Ramos (cell line): ENCODE measurements at regions not wholly inside any gene's neighbourhood (a gene's known extent, or its start where the extent isn't known, plus 50 kb on each side); places are given as distances from the start of the nearest gene placed in this dataset.

Experiments
- in situ Hi-C: fragments of 300-500 bp; cut with MboI; formaldehyde crosslinking; loops from one replicate; pipeline ENCODE4 v1.14.3; 2022; ENCODE audit warnings: low sequenced_read_pairs; ENCODE audit not compliant: unreplicated experiment

DNA sequence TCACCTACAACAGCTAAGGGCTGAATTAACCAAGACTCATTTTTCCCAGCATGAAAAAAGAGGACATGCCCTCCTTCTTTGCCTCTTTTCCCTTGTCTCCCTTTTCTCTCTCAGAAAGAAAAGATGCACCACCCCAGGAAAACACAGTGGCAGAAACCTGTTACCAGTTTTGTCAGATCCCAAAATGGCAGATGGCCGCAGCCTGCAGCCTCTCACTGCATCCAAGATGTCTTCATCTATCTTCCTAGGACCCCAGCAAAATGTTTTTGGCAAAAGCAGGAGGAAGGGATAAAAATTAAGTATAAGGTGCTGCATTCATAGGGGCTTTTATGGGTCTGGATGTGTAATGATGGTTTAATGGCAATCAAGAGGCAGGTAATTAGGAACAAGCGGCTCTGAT lies 266.6 kb upstream of the NPVF start:
- in situ Hi-C loops, result no loop called here

DNA sequence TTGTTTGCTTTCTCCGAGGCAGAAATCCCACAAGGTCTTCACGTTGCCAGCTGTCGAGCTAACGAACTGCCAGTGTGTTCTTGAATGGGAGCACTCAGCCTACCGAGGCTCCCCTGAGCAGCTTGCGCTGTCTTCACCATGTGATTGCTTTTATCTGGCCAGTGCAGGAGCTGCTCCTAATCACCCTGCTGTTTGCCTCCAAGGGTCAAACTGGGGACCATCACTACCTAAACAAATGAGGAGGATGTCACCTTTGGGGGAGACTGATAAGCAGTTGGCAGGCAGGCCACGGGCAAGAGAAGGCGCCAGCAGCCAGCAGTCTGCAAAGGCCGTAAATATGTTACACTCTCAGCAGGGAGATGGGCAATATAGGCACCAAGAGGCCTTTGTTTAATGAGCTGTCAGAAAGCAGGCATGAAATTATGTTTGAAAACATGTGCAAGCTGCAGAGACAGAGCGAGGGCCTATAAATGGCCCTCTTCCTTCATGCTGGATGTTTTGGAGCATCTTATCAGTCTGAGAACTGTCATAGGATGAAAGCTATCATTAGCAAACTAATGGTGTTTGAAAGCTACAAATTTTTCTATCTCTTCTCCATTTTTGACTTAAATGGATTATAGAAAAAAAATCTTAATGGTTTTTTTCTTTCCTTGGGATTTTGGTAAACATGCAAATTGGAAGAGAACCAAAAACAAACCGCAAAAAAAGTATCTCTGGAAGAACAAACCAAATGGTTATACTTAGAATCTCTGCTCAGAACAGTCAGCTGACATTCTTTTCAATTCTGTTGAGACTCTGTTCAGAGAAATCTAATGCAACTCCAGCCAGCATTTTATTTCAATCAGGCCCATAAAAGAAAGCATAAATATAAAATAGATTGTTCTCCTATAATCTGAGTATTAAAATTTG lies 267.3 kb upstream of the NPVF start:
- in situ Hi-C loops, result no loop called here

DNA sequence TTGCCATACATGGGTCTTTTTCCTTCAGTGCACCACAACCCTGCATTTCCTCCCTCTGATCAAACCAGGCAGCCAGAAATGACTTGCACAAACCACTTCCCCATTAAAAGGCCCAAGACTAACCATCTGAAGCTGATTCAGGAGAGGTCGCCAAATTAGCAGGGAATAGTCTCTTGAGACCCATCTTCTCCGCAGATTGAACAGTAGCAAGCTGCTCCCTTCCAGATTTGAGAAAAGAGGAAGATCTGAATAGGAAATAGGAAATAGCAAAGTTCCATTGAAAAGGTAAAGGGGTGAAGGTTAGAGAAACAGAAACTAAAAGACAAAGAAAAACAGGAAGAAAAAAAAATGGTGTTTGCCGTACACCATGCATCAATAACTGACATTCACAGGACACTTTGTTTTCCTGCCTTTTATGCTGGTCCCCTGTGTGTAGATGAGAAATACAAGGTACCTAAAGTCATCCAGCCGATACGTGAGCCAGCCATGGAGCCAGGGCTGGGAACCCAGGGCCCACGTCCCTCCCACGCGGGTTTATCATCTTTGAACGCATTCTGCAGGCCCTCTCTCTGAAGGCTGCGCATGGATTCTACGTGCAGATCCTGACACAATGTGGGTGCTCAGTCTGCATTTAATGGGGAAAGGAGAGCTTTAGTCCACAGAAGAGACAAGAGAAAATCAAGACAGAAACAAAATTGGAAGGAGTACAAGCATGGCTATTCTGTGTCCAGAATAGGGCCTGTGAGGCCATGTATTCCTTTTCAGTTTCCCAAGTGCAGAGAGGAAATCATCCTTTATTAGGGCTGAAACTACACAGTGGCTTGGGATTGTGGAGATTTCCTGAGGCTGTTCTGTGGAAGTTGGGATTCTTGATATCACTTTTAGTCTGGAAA lies 268.4 kb upstream of the NPVF start:
- in situ Hi-C loops, result no loop called here

DNA sequence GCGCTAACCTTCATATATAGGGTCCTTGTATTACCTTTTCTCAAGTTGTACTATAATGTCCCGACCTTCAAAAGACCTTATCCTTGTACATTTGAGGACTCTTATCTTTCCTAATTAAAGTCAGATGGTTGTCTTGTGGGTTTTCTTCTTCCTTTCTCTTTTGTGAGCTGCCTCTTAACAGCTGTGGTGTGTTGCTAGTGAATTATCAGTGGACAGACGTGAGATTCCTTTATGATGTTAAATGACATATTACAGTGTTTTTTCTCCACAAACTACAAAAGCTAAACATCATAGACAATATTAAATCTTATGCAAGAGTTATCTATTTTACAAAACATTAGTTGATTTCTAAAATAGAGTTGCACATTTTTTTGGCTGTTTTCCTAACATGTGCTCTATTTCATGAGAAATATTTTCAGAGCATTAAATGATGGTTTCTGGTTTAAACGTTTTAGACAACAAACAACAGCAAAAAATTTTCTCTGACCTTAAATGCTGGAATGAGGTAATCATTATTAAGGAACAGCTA lies 272.2 kb upstream of the NPVF start:
- in situ Hi-C loops, result no loop called here

DNA sequence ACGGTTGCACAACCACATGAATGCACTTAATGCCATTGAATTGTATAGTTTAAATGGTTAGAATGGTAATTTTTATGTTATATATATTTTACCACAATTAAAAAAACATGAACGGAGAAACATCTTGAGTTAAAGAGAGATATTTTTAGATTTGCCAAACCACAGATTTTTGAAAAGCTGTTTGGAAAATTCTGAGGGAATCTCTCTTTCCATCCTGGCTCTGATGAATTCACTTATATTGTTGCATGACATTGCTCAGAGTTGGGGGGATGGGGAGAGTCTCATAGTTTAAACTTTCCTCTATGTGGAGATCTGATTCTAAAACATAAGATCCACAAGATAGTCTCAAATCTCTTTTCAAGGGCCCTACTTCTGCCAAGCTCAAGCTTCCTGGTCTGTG lies 275.0 kb upstream of the NPVF start:
- in situ Hi-C loops, result no loop called here

DNA sequence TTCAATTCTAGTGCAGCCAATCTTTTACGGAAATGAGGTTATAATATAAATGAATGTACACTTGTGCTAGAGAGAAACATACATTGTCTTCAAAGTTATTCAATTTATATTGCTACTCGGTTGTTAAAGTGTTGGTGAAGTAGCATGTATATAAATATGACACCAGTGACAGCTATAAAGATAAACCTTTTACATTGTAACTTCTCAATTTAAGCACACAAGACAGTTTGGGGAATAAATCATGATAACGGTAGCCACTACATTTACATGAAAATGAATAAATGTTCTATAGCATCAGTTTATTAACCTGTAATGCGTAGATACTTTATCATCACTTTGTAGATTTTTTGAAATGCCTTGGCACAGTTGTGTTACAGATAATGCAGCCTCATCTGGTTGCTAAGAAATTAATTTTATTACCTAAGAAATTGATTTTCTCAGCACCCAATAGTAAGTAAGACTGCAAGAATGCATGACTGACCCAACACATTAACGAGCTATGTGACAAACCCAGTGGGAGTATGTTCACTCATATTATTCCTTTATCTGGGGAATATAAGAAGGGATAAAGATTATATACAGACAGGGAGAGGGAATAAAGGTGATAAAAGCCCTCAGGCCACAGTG lies 283.9 kb upstream of the NPVF start:
- in situ Hi-C loops, result no loop called here

DNA sequence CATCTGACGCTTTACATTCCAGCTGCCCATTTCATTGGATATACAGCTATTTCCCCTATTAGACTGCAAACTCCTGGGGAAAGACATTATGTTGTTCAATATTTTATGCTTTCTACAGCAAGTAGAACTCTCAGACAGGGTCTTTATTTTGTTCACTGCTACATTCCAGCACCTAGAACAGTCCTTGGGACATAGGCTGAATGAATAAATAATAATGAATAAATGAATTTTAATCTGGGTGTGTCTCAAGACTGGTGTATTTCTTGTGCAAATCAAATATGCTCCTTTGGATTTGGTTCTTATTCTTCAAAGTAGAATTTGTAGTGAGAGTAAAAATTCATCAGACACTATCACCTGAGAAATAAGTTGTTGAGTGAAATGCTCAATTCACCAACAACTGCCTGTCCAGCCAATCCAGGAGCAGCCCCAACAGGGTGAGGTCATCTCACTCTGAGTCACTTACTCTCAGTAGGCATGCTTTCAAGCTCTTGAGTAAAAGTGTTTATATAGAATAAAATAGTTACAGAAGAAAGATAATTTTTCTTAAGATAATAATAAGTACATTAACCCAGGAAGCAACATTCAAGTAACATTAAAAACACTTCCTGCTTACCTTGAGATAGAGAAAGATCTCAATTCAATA lies 287.5 kb upstream of the NPVF start:
- in situ Hi-C loops, result no loop called here

DNA sequence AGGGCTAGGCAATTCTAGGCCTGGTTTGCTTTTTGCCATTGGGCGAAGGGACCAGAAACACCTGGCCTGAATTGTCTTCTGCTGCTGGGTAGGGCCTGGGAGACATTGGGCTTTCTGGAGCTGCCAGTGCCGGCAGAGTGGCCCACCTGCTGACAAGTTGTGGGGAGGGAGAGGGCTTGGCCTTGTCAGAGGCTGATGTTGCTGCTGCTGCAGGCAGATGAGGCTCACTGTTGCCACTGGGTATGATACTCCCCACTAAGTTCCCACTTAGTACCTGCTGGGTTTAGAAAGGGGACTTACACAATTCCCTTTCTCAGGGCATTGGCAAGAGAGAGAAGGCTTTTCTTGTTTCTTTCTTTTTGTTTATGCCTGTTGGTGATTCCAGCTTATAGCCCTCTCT lies 289.6 kb upstream of the NPVF start:
- in situ Hi-C loops, result no loop called here

DNA sequence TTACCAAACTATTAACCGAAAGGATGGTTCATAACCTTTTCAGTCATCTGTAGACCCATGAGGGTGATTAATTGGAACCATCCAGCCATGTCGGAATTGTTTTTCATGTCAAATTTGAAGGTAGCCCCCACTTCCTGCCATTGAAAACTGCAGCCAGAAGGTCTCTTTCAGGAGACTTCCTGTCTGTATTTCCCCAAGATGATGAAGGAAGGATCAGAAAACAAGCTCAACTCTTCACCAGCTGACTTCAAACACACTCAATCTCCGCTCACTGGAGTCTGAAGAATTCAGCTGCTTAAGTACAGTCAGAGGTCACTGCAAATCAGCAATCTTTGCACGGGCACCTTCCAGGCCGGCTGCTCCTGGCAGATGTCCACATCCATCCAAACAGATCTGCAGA lies 291.7 kb upstream of the NPVF start:
- in situ Hi-C loops, result no loop called here

DNA sequence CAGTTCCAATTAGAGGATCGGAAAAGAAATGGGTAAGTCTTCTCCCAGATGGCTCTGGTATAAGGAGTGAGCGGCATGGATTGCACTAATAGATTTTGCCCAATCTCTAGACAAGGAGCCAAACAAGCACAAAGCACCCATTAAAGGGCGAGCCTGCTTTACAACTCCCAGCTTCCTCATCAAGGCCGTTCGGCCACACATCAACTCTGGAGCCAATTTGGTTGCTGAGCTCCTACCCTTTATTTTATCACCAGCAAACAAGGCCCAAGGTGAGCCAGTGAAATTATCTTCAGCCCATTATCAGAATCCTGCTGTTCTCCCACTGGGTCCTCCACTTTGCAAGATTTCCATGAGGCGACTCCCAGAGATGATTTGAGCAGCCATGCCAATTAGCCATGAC lies 292.2 kb upstream of the NPVF start:
- in situ Hi-C loops, result no loop called here

DNA sequence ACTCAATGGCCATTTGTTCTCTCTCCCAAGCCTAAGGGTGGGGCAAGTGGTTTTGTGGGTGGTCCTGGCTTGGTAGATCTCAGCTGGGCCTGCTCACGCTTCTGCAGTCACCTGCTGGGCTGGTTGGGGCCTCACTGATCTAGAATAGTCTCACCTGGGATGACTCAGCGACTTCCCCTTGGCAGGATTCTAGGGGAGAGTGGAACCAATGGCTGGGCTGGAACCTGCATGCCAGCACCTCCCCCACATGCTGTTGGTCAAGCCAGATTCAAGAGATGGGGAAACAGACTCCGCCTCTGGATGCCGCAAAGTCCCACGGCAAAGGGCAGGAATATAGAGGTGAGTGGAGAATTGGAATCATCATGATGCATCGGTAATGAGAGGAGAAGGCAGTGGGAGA lies 292.9 kb upstream of the NPVF start:
- in situ Hi-C loops, result no loop called here

DNA sequence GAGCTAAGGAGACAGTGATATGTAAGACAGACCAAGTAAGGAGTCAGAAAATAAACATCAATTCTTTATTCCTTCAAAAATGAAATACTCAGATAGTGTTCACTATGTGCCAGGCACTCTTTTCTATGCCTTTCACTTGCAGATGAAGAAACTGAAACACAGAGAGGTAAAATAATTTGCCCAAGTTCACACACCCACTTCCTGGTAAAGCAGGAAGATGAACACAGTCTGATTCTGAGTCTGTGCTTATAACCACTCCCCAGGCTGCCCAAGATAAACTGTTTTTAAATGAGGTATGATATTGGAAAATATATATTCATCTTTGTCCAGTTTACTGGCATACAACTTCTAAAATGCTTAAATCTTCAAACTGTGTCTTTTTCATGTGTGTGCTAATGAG lies 294.4 kb upstream of the NPVF start:
- in situ Hi-C loops, result no loop called here

DNA sequence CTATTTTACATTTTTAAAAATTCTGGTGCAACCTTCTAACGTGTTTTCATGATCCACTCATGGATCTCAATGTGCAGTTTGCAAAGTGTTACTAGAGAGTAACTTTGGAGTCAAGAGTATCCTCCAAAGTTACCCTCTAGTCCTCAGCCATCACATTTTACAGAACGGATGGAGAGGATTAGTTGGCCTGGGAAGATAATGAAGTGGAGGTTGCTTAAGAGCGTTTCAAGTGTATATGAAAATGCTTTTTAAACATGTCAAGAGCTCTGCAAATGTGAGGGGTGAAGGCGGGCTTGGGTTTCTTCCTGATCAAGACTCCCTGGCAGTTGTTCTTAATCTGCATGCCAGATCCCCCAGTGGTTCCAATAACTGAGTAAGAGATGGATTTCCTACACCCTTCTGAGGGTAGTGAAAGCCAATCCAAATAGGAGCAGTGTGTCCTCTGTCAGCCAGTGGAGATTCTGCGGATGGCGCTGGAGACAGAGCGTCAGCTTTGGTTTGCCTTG lies 299.4 kb upstream of the NPVF start:
- in situ Hi-C loops, result no loop called here

DNA sequence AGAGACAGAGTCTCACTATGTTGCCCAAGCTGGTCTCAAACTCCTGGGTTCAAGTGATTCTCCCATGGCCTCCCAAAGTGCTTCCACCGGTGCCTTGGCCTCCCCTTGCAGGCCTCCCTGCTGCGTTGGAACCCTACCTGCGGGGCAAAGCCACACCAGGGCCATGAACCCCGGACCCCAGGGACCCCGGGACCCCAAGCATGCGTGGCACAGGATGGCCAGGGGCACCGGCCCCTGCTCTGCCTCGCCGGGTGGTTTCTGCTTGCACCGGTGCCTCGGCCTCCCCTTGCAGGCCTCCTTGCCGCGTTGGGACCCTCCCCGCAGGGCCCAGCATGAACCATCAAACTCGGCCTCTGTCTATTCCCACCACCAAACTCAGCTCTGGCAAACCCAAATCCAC lies 301.0 kb upstream of the NPVF start:
- in situ Hi-C loops, result no loop called here

DNA sequence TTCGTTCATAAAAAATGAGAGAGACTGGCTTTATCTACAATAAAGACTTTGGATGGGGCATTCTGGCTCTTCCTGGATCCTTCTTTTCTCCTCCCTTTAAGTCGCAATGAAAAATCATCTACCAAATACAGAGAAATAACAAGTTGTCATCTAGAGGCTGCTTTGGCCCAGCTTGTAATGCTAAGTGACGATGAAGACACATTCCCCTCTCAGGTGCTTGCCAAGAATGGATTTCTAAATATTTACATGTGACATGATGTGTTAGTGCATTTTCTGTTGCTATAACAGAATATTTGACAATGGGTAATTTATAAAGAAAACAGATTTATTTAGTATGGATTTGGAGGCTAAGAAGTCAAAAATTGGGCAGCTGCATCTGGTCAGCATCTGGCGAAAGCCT lies 308.6 kb upstream of the NPVF start:
- in situ Hi-C loops, result no loop called here

DNA sequence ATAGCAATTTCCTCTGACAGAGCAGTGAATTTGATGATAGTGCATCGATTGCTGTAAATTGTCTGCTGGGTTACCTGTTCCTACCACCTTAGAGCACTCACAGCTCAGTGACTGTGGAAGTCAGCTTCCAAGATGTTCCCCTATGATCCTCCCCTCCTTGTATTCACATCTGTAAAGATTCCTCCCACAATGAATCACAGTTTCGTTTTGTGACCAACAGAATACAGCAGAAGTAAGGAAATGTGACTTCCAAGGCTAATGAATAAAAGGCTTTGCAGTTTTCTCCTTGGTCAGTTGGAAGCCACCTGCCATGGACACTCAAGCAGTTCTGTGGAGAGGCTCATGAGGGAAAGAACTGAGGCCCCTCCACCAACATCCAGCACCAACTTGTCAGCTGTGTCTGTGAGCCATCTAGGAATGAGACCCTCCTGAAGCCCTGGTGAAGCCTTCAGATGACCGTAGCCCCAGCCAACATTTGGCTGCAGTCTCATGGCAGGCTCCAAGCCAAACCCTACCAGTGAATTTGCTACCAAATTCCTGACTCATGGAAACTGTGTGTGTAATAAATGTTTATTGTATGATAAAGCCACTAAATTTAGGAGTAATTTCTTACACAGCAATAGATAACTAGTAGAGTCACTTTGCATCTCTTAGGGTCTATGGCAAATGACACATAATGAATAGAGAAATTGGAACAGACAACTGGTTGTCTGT lies 309.5 kb upstream of the NPVF start:
- in situ Hi-C loops, result no loop called here

DNA sequence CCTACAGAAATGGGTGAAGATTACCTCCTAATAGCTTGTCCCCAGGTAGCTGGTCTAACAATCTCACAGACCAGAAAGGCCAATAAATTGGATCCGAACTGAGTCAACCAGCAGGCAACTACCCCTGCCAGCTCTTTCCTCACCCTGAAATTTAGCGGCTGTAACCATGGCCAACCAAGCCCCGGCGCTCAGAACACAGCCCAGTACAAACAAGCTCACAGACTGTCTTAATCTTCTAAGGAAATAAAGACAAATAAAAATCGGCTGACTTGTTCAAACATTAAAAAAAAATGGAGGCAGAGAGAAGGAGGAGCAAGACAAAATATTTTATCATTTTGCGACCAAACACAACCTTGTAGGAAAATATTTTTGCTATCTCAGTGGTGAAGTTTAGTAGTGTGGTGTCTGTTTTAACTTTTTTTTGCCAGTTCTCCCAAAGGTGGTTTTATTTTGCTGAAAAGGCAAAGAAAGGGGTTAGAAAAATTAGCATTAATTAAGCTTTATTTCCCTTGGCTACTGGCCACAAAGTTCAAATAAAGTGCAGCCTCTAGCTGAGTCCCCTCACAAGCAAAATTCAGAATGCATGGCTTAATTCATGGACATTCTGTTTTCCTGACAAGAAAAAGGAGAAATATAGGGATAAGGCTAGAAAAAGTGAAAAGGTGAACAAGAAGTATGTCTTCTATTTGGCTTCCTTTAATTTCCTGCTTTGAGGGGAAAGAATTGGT lies 313.0 kb upstream of the NPVF start:
- in situ Hi-C loops, result no loop called here

DNA sequence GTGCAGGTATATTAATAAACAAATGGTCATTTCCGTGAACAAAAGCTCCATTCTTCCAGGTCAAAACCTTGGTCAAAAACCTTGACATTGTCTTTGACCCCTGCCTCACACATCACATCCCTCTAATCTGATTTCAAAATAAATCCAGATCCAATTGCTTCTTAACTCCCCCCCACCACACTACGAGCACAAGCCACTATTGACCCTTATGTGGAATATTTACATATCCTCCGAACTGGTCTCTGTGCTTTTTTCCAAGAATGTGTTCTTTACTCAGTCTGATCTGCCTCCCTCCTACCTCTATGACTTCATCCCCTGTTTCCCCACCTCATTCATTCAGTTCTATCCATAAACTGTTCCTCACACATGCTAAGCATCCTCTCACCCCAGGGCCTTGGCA lies 313.6 kb upstream of the NPVF start:
- in situ Hi-C loops, result no loop called here

DNA sequence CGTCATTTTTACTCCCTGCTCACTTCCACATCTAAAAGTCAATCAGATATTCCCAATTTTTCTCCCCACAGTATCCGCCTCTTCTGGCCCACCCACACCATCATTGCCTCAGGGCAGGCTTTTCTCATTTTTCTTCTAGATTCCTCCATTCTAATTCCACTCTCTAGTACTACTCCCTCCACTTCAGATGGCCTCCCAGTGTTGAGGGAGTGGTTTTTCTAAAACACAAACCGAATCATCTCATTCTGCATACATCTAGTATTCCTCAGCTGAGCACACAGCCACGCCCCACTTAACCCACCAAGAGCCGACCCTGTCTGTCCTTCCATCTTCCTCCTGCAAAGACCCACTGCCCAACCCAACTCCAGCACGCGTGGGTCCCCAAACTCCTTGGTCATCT lies 314.9 kb upstream of the NPVF start:
- in situ Hi-C loops, result no loop called here
